ENCODE measurements at regions not wholly inside any gene's neighbourhood (a gene's known extent, or its start where the extent isn't known, plus 50 kb on each side); places are given as distances from the start of the nearest gene placed in this dataset.

DNA sequence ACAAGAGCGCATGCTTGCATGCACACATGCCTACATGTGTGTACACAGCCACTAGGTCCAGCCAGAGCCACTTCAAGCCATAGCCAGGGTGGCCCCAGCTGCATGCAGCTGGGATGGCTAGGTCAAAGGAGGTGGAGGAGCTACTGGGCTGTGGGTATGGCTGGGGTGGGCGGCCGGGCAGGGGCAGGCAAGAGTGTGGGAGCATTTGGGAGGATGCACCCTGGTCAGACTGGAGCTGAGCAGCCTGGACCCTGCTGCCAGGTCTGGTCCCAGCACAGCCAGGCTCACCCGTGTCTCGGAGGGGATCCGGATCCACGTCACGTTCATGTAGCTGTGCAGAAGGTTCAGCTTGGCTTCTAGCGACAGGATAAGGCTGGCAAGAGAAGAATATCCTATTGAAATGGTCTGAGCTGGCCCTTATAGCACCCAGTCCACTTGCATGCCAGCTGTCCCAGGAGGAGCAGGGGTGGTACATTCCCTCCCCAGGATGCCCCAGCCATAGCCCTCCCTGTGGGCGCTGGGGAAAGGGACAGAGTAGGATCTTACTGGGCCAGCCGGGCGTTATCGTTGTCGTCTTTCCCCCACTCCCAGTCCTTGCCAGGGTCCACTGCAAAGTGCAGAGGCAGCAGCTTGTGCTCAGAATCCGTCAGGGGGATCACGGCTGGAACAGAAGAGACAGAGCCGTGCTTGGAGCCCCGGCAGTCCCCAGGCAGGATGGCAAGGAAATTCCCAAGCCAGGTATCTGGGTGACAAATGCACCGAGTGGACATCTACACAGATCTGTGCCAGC lies 160.5 kb downstream of the KLF13 start:
- TF ChIP-seq, protein P1, sequence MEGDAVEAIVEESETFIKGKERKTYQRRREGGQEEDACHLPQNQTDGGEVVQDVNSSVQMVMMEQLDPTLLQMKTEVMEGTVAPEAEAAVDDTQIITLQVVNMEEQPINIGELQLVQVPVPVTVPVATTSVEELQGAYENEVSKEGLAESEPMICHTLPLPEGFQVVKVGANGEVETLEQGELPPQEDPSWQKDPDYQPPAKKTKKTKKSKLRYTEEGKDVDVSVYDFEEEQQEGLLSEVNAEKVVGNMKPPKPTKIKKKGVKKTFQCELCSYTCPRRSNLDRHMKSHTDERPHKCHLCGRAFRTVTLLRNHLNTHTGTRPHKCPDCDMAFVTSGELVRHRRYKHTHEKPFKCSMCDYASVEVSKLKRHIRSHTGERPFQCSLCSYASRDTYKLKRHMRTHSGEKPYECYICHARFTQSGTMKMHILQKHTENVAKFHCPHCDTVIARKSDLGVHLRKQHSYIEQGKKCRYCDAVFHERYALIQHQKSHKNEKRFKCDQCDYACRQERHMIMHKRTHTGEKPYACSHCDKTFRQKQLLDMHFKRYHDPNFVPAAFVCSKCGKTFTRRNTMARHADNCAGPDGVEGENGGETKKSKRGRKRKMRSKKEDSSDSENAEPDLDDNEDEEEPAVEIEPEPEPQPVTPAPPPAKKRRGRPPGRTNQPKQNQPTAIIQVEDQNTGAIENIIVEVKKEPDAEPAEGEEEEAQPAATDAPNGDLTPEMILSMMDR (conservative IDR thresholded peaks at IDR 0.05), result no peak
- TF ChIP-seq ZFX (IDR thresholded peaks at IDR 0.05), result no peak

Measured in C4-2B (cell line).